GM23338 (cell line): ENCODE measurements at regions not wholly inside any gene's neighbourhood (a gene's known extent, or its start where the extent isn't known, plus 50 kb on each side); places are given as distances from the start of the nearest gene placed in this dataset.

Experiments used
- CREB1 ChIP-seq: fragments of 250-450 bp; sonication (Bioruptor Pico); IDR thresholded peaks from 2 replicates; pipeline ENCODE4 v1.5.0; 2020; ENCODE audit warnings: low read depth, mild to moderate bottlenecking, moderate library complexity
- CTCF ChIP-seq, 2 experiments: fragments of 200-600 bp in 1 of 2; sonication (generic) in 1 of 2; conservative IDR thresholded peaks; 2 replicates each; pipeline versions ENCODE4 v1.5.1 to v1.6.1; 2016 to 2017; ENCODE audit warnings: antibody characterized with exemption in 2 of 2, low read depth in 2 of 2, mild to moderate bottlenecking in 2 of 2, moderate library complexity in 1 of 2
- ETS1 ChIP-seq: IDR thresholded peaks from 2 replicates; pipeline ENCODE4 v1.6.1; 2016; ENCODE audit warnings: antibody characterized with exemption
- EZH2 ChIP-seq: fragments of 200-600 bp; sonication (generic); IDR thresholded peaks from one replicate; pipeline ENCODE4 v1.8.0; 2017; ENCODE audit warnings: antibody characterized with exemption, mild to moderate bottlenecking, low read depth; ENCODE audit not compliant: unreplicated experiment
- EZH2phosphoT487 ChIP-seq: fragments of 200-600 bp; sonication (generic); IDR thresholded peaks from one replicate; pipeline ENCODE4 v1.8.1; 2018; ENCODE audit warnings: antibody characterized with exemption; ENCODE audit not compliant: unreplicated experiment
- NANOG ChIP-seq: IDR thresholded peaks from 2 replicates; pipeline ENCODE4 v1.6.1; 2016; ENCODE audit warnings: antibody characterized with exemption, borderline replicate concordance
- POLR2AphosphoS5 ChIP-seq: IDR thresholded peaks from 2 replicates; pipeline ENCODE4 v1.6.1; 2016; ENCODE audit warnings: antibody characterized with exemption, low read depth
- REST ChIP-seq: IDR thresholded peaks from one replicate; pipeline ENCODE4 v1.6.1; 2018; ENCODE audit warnings: antibody characterized with exemption; ENCODE audit not compliant: unreplicated experiment
- STAT1 ChIP-seq: IDR thresholded peaks from one replicate; pipeline ENCODE4 v1.6.1; 2016; ENCODE audit warnings: antibody characterized with exemption; ENCODE audit not compliant: unreplicated experiment
- ZNF114 ChIP-seq: fragments of 250-450 bp; sonication (Bioruptor Pico); IDR thresholded peaks from 2 replicates; pipeline ENCODE4 v1.5.0; 2020; ENCODE audit warnings: mild to moderate bottlenecking, moderate library complexity
- ZNF331 ChIP-seq: fragments of 250-450 bp; sonication (Bioruptor Pico); IDR thresholded peaks from 2 replicates; pipeline ENCODE4 v1.5.0; 2020; ENCODE audit warnings: low read depth, mild to moderate bottlenecking, moderate library complexity

GRCh38 chr14:24713404-24713803, 79.4 kb upstream of the GZMB start:
- TF ChIP-seq CTCF (conservative IDR thresholded peaks at IDR 0.05; ENCODE audit: low read depth in 2 of 2) (no peak), POLR2AphosphoS5 (no peak), EZH2 (no peak), REST (no peak), EZH2phosphoT487 (no peak), ETS1 (no peak), ZNF114 (CRISPR knock-in tag) (no peak), CREB1 (CRISPR knock-in tag) (no peak), ZNF331 (CRISPR knock-in tag) (no peak), STAT1 (no peak), NANOG (no peak)
